ENCODE measurements at regions not wholly inside any gene's neighbourhood (a gene's known extent, or its start where the extent isn't known, plus 50 kb on each side); places are given as distances from the start of the nearest gene placed in this dataset.
A peak's percentile ranks its signal among the peaks of the same experiment; 100 is the strongest.

DNA sequence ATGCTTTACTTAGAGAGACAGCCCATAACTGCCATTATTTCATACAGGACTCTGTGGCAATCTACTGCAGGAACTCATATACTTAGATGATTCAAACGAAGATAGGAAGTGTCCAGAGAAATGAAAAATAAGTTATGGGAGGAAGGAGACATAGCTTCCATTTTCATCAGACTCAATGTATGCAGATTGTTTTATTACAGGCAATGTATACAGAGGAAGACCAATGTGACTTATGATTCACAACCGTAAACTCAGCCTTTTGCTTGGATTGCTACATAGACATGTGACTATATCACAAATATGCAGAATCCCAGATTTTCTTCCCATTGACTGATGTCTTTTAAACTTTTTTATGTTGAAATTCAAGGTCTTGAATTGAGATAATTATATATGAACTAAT, 793.4 kb downstream of the SATB2 start:
- no peaks in the 10 kb centered on the region for H3K27me3 ChIP-seq (ENCODE audit: insufficient read depth, insufficient read length)
- TF ChIP-seq YY1 (IDR thresholded peaks at IDR 0.05; ENCODE audit: insufficient read depth, insufficient read length) (no peak), SUZ12 (IDR thresholded peaks at IDR 0.05; ENCODE audit: extremely low read depth, insufficient read depth, insufficient read length) (no peak), ZNF274 (IDR thresholded peaks at IDR 0.05; ENCODE audit: low read depth, low read length) (no peak)

DNA sequence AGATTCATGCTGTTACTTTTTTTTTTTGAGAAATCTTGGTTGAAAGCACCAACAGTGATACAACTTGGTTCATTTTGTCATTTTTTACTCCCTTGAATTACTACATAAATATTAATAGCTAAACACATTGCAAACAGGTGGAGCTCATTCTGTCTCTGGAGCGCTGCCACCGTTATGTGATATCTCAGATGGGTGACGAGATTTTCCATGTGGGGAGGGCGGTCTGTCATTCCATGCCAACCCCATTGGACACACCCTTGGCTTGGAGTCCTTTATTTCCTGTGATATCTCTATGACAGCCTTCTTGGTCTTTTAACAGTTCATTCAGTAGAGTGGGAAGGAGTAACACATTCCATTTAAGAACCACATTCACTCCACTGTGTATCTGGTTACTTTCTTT, 794.8 kb downstream of the SATB2 start:
- Histone ChIP-seq H3K9ac (ENCODE audit: insufficient read length, low read depth) (no peak overlapping the region), H3K4me3 (ENCODE audit: insufficient read length, low read depth) (no peak overlapping the region), H3K27me3 (ENCODE audit: insufficient read depth, insufficient read length) (no peaks in the 10 kb centered on the region), H3K36me3 (ENCODE audit: insufficient read depth, insufficient read length, low read length) (no peaks in the 10 kb centered on the region), H3K9me3 (ENCODE audit: insufficient read depth, low read length) (no peaks in the 10 kb centered on the region), H3K4me1 (ENCODE audit: insufficient read depth, insufficient read length) (no peaks in the 10 kb centered on the region)
- no peak for DNase-seq (ENCODE audit: low read depth, low spot score)
- TF ChIP-seq YY1 (IDR thresholded peaks at IDR 0.05; ENCODE audit: insufficient read depth, insufficient read length) (no peak), ZNF274 (IDR thresholded peaks at IDR 0.05; ENCODE audit: low read depth, low read length) (no peak)

More for the DNA sequence above, 793.4 kb downstream of the SATB2 start:
- Histone ChIP-seq H3K36me3 (ENCODE audit: insufficient read depth, insufficient read length, low read length) (no peaks in the 10 kb centered on the region), H3K4me1 (ENCODE audit: insufficient read depth, insufficient read length) (no peaks in the 10 kb centered on the region), H3K4me3 (ENCODE audit: insufficient read length, low read depth) (no peak overlapping the region), H3K9ac (ENCODE audit: insufficient read length, low read depth) (no peak overlapping the region), H3K9me3 (ENCODE audit: insufficient read depth, low read length) (no peaks in the 10 kb centered on the region)
- DNase-seq (ENCODE audit: low read depth, low spot score): no peak

DNA sequence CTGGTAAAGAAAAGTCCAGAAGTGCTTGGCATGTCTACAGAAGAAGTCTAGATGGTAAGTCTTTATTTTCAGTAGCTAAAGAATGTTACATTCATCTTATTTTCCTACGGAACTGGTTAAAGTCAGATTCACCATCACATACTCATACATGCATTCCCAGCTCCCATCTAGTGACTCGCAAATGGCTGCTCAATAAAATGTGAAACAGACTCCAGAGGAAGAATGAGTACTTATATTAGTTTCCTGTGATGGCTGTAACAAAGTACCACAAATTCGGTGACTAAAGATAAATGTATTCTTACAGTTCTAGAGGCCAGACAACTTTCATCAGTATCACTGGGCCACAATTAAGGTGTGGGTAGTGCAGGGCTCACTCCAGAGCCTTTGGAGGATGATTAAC, 797.2 kb downstream of the SATB2 start:
- TF ChIP-seq ZNF274 (IDR thresholded peaks at IDR 0.05; ENCODE audit: low read depth, low read length) (no peak), YY1 (IDR thresholded peaks at IDR 0.05; ENCODE audit: insufficient read depth, insufficient read length) (no peak), SUZ12 (IDR thresholded peaks at IDR 0.05; ENCODE audit: extremely low read depth, insufficient read depth, insufficient read length) (no peak)
- no peak for DNase-seq (ENCODE audit: low read depth, low spot score)
- no peak overlapping the region for H3K9ac ChIP-seq (ENCODE audit: insufficient read length, low read depth)
- no peaks in the 10 kb centered on the region for H3K36me3 ChIP-seq (ENCODE audit: insufficient read depth, insufficient read length, low read length)
- H3K9me3 ChIP-seq (ENCODE audit: insufficient read depth, low read length): no peaks in the 10 kb centered on the region
- no peaks in the 10 kb centered on the region for H3K4me1 ChIP-seq (ENCODE audit: insufficient read depth, insufficient read length)
- H3K4me3 ChIP-seq (ENCODE audit: insufficient read length, low read depth): no peak overlapping the region
- no peaks in the 10 kb centered on the region for H3K27me3 ChIP-seq (ENCODE audit: insufficient read depth, insufficient read length)

DNA sequence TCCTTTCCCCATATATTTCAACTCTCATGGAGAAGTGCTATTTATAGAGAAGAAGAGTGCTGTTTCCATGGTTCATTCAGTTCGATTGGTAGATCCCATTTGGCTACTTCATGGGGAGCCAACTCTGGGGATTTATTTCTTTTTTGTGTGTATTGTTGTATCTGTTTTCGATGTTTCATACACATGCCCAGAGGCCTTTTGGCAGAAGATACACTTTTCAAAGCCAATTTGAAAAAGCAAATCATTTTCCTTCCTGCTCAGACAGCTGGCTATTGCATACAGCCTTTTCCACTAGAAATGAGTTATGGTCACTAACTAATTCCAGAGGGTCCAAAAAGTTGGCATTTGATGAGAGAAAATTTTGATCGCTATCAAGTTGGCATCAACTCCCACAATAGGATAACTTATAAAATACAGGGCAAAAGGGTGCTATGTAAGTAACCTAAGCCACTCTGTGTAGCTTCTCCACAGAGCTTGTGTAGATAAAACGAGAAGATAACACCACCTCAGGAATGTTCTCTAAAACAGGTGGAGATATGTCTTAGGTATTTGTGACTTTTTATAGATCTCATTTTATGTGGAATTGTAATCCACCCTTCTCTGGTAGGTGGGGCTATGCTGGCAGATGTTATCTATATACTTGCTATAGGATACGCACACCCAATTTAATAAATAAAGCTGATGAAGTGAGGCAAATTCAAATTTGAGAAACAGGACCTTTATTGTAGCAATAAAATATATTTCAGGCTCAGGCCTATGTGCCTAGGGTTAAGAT, 798.5 kb downstream of the SATB2 start:
- Histone ChIP-seq H3K36me3 (ENCODE audit: insufficient read depth, insufficient read length, low read length) (no peaks in the 10 kb centered on the region), H3K4me1 (ENCODE audit: insufficient read depth, insufficient read length) (no peaks in the 10 kb centered on the region), H3K9me3 (ENCODE audit: insufficient read depth, low read length) (no peaks in the 10 kb centered on the region), H3K9ac (ENCODE audit: insufficient read length, low read depth) (no peak overlapping the region), H3K4me3 (ENCODE audit: insufficient read length, low read depth) (no peak overlapping the region), H3K27me3 (ENCODE audit: insufficient read depth, insufficient read length) (no peaks in the 10 kb centered on the region)
- DNase-seq (ENCODE audit: low read depth, low spot score): no peak
- TF ChIP-seq YY1 (IDR thresholded peaks at IDR 0.05; ENCODE audit: insufficient read depth, insufficient read length): no peak
- TF ChIP-seq SUZ12 (IDR thresholded peaks at IDR 0.05; ENCODE audit: extremely low read depth, insufficient read depth, insufficient read length): no peak
- no peak for TF ChIP-seq ZNF274 (IDR thresholded peaks at IDR 0.05; ENCODE audit: low read depth, low read length)

DNA sequence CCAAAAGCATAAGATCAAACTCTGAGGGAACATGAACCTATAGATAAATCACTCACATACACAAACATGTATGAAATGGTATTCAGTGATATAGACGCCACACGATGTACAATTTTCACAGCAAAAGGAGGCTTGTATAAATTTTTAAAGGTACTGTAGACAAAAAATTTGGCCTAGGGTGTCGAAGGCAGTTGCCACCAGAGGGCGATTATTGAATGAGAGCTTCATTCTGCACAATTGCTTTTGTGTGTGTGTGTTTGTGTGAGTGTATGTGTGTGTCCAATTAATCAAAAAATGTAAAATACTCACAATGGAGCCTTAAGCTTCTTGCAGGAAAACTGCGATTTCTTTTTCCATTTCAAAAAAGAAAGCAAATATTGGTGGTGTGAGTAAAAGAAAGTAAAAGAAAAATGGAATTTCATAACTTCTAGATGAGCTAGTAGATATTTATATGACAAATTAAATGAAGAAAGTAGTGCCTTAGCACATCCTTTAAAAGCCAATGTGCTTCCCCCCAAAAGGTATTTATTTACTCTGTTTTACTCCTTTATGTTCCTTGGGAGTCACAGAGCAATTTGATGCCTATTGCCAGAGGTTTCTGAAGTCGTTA, 800.1 kb downstream of the SATB2 start:
- Histone ChIP-seq H3K4me3 (ENCODE audit: insufficient read length, low read depth) (no peak overlapping the region), H3K27me3 (ENCODE audit: insufficient read depth, insufficient read length) (no peaks in the 10 kb centered on the region), H3K9ac (ENCODE audit: insufficient read length, low read depth) (no peak overlapping the region), H3K4me1 (ENCODE audit: insufficient read depth, insufficient read length) (no peaks in the 10 kb centered on the region), H3K9me3 (ENCODE audit: insufficient read depth, low read length) (no peaks in the 10 kb centered on the region), H3K36me3 (ENCODE audit: insufficient read depth, insufficient read length, low read length) (no peaks in the 10 kb centered on the region)
- DNase-seq (ENCODE audit: low read depth, low spot score): peak; percentile 20
- no peak for TF ChIP-seq YY1 (IDR thresholded peaks at IDR 0.05; ENCODE audit: insufficient read depth, insufficient read length)
- TF ChIP-seq ZNF274 (IDR thresholded peaks at IDR 0.05; ENCODE audit: low read depth, low read length): no peak
- TF ChIP-seq SUZ12 (IDR thresholded peaks at IDR 0.05; ENCODE audit: extremely low read depth, insufficient read depth, insufficient read length): no peak

DNA sequence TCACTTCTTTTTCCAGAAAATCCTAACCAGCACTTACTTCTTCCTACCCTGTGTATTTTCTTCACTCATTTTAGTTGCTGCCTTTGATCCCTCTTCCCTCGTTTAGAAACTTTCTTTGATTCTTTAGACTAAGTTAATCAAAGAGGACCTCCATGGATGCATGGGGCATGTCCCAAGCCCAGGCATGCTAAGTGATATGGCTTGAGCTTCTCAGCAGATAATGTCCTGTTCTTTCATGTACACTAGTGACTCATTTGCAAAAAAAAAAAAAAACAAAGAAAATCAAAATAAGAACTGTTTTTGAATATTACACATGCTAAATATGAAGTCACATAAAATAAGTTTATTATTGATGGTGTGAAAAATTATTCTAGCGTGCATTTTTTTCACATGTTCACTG, 800.9 kb downstream of the SATB2 start:
- no peaks in the 10 kb centered on the region for H3K4me1 ChIP-seq (ENCODE audit: insufficient read depth, insufficient read length)
- no peaks in the 10 kb centered on the region for H3K27me3 ChIP-seq (ENCODE audit: insufficient read depth, insufficient read length)
- no peak overlapping the region for H3K4me3 ChIP-seq (ENCODE audit: insufficient read length, low read depth)
- DNase-seq (ENCODE audit: low read depth, low spot score): no peak
- no peaks in the 10 kb centered on the region for H3K36me3 ChIP-seq (ENCODE audit: insufficient read depth, insufficient read length, low read length)
- H3K9ac ChIP-seq (ENCODE audit: insufficient read length, low read depth): no peak overlapping the region
- no peaks in the 10 kb centered on the region for H3K9me3 ChIP-seq (ENCODE audit: insufficient read depth, low read length)
- TF ChIP-seq ZNF274 (IDR thresholded peaks at IDR 0.05; ENCODE audit: low read depth, low read length): no peak
- TF ChIP-seq YY1 (IDR thresholded peaks at IDR 0.05; ENCODE audit: insufficient read depth, insufficient read length): no peak
- TF ChIP-seq SUZ12 (IDR thresholded peaks at IDR 0.05; ENCODE audit: extremely low read depth, insufficient read depth, insufficient read length): no peak

DNA sequence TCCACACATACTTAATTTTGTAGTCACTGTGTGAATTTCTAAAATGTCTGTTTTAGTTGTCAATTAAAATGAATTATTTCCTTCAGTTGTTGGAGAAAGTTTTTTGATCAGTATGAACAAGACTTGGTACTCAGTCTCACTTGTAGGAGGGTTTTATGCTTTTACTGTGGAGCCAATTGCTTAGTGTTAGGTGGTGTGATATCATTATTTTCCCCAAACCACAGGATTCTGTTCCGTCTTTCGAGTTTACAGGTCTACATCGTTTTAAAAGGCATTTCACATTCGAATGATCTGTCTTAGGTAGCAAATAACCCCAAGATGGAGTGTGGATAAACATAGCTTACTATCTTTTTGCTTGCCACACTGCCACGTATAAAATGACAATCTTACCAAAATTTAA, 803.1 kb downstream of the SATB2 start:
- TF ChIP-seq YY1 (IDR thresholded peaks at IDR 0.05; ENCODE audit: insufficient read depth, insufficient read length) (no peak), ZNF274 (IDR thresholded peaks at IDR 0.05; ENCODE audit: low read depth, low read length) (no peak), SUZ12 (IDR thresholded peaks at IDR 0.05; ENCODE audit: extremely low read depth, insufficient read depth, insufficient read length) (no peak)
- Histone ChIP-seq H3K9me3 (ENCODE audit: insufficient read depth, low read length) (no peaks in the 10 kb centered on the region), H3K9ac (ENCODE audit: insufficient read length, low read depth) (no peak overlapping the region), H3K36me3 (ENCODE audit: insufficient read depth, insufficient read length, low read length) (no peaks in the 10 kb centered on the region), H3K4me1 (ENCODE audit: insufficient read depth, insufficient read length) (no peaks in the 10 kb centered on the region), H3K4me3 (ENCODE audit: insufficient read length, low read depth) (no peak overlapping the region), H3K27me3 (ENCODE audit: insufficient read depth, insufficient read length) (no peaks in the 10 kb centered on the region)
- no peak for DNase-seq (ENCODE audit: low read depth, low spot score)
